Immature natural killer cell (primary cell): ENCODE measurements at regions not wholly inside any gene's neighbourhood (a gene's known extent, or its start where the extent isn't known, plus 50 kb on each side); places are given as distances from the start of the nearest gene placed in this dataset.

Experiments used
- DNase-seq, 3 donors: peaks; one replicate each; pipeline ENCODE4 v3.0.0; 2022; ENCODE audit warnings: mixed read lengths in 1 of 3
- H3K27ac Mint-ChIP-seq, 6 donors: one replicate each; pipeline ENCODE4 v1.8.0; 2020; ENCODE audit warnings: mixed read lengths in 6 of 6, mild to moderate bottlenecking in 5 of 6, inconsistent platforms in 4 of 6, moderate library complexity in 3 of 6
- H3K27me3 Mint-ChIP-seq, 3 donors: one replicate each; pipeline ENCODE4 v1.8.0; 2020 to 2021; ENCODE audit warnings: low read depth in 3 of 3, mild to moderate bottlenecking in 3 of 3, mixed read lengths in 3 of 3, moderate library complexity in 3 of 3, inconsistent platforms in 1 of 3
- H3K36me3 Mint-ChIP-seq, 3 donors: one replicate each; pipeline ENCODE4 v1.8.0; 2020; ENCODE audit warnings: mixed read lengths in 3 of 3, inconsistent platforms in 2 of 3, mild to moderate bottlenecking in 2 of 3
- H3K4me1 Mint-ChIP-seq, 2 donors: one replicate each; pipeline ENCODE4 v1.8.0; 2020; ENCODE audit warnings: inconsistent platforms in 2 of 2, mild to moderate bottlenecking in 2 of 2, mixed read lengths in 2 of 2, moderate library complexity in 1 of 2
- H3K4me3 Mint-ChIP-seq, 5 donors: one replicate each; pipeline ENCODE4 v1.8.0; 2020; ENCODE audit warnings: mild to moderate bottlenecking in 5 of 5, mixed read lengths in 5 of 5, inconsistent platforms in 3 of 5, moderate library complexity in 3 of 5
- H3K9me3 Mint-ChIP-seq, 6 donors: one replicate each; pipeline ENCODE4 v1.8.0; 2020; ENCODE audit warnings: mild to moderate bottlenecking in 6 of 6, mixed read lengths in 6 of 6, inconsistent platforms in 4 of 6, moderate library complexity in 3 of 6

DNA sequence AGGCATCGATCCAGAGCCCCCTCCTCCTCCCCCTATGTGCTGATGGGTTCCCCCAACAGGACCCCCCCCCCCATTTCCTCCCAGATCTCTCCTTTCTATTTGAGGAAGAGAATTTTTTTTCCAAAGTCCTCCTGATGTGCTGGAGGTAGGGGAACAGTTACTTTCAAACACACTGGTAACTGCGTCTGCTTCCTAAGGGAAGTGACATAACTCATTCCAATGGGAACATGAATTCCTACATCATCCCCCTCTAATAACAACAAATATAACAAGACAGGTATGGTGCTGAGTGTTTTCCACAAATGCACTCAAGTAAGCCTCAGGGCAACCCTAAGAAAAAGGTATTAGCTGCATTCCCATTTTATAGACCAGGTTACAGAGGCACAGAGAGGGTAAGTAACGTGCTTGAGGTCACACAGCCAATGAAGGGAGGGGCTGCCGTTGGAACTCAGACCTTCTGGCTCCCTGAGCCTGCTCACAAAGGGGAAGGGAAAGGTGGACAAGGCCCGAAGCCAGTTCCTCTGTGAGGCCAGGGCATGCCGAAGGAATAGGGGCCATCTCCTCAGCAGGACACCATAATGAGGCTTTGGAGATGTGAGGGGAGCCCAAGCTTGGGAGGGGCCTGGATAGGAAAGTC is 121.1 kb upstream of the NCOR2 start:
- Mint-ChIP-seq H3K27ac (peak overlapping the region in 1 of 6 donors; percentile 39), H3K9me3 (peaks cover 0 to 19% (median 11%) of the 10 kb centered on the region in 6 donors), H3K36me3 (peaks cover 5 to 9% (median 8%) of the 10 kb centered on the region in 3 donors)

DNA sequence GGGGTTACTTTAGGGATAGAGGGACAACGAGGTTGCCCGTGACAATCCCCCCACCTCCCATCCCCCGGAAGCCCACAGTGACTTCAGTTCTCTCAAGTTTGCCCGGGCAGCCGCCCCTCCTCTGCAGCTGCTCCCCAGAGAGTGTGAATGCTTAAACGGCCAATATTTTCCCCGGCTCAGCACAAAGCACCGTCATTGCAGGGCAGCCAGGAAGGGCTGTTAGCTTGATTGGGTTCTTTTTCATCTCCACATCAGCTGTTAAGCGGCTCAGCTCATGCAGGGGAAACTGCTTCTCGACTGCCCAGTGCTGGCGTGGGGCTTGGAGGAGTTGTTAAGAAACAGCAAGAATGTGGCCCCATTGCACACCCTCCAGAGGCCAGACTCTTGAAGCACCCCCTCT is 120.5 kb upstream of the NCOR2 start:
- Mint-ChIP-seq H3K4me3 (peak overlapping the region; percentile 18 to 77 (median 55)), H3K4me1 (peaks cover 24 to 32% of the 10 kb centered on the region in 2 donors), H3K9me3 (peaks cover 0 to 15% (median 11%) of the 10 kb centered on the region in 6 donors), H3K36me3 (peaks cover 5 to 9% (median 8%) of the 10 kb centered on the region in 3 donors), H3K27ac (peak overlapping the region in 3 of 6 donors; percentile 16 to 39 (median 27)), H3K27me3 (peaks cover 9 to 18% (median 13%) of the 10 kb centered on the region in 3 donors)
- peak in 2 of 3 donors; percentile 24 to 27 for DNase-seq

More for the DNA sequence above, 121.1 kb upstream of the NCOR2 start:
- DNase-seq = no peak
- Mint-ChIP-seq H3K4me3 (peak overlapping the region; percentile 18 to 77 (median 55)), H3K27me3 (peaks cover 11 to 19% (median 11%) of the 10 kb centered on the region in 3 donors), H3K4me1 (peaks cover 30 to 37% of the 10 kb centered on the region in 2 donors)

DNA sequence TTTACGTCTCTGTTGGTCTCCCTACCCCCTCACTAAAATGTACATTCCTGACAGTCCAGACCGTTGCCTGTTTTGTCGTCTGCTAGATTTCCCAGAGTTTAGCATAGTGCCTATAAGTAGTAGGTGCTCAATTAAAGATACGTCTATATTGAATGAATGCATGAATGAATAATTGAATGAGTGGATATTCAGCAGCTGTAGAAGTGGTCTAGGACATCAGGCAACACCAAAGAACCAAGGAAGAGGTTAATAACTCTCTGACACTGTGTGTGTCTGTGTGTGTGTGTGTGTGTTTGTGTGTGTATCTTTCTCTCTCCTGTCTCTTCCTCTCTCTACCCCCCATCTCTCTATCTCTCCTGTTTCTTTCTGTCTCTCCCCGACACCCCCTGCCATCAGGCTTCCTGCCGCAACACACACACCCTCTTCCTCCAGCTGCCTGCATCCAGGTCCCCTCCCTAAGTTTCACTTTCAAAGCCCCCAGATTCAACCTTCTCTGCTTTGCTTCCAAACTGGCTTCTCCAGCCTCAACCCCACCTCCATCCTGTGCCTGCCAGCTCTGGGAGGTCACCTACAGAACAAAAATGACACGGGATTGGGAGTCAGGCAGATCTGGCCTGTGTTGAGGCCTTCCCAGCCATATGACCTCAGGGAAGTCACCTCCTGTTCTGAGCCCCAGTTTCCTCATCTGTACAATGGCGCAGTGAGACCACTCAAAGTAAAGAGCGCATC is 119.9 kb upstream of the NCOR2 start:
- H3K27me3 Mint-ChIP-seq = peaks cover 7 to 14% (median 14%) of the 10 kb centered on the region in 3 donors
- H3K4me1 Mint-ChIP-seq = peaks cover 24 to 30% of the 10 kb centered on the region in 2 donors
- H3K27ac Mint-ChIP-seq = peak overlapping the region in 3 of 6 donors; percentile 10 to 39 (median 16)
- H3K4me3 Mint-ChIP-seq = peak overlapping the region; percentile 18 to 77 (median 55)
- H3K9me3 Mint-ChIP-seq = peaks cover 0 to 10% (median 7%) of the 10 kb centered on the region in 6 donors
- H3K36me3 Mint-ChIP-seq = peaks cover 4 to 8% (median 8%) of the 10 kb centered on the region in 3 donors
- DNase-seq = peak in 1 of 3 donors; percentile 11

DNA sequence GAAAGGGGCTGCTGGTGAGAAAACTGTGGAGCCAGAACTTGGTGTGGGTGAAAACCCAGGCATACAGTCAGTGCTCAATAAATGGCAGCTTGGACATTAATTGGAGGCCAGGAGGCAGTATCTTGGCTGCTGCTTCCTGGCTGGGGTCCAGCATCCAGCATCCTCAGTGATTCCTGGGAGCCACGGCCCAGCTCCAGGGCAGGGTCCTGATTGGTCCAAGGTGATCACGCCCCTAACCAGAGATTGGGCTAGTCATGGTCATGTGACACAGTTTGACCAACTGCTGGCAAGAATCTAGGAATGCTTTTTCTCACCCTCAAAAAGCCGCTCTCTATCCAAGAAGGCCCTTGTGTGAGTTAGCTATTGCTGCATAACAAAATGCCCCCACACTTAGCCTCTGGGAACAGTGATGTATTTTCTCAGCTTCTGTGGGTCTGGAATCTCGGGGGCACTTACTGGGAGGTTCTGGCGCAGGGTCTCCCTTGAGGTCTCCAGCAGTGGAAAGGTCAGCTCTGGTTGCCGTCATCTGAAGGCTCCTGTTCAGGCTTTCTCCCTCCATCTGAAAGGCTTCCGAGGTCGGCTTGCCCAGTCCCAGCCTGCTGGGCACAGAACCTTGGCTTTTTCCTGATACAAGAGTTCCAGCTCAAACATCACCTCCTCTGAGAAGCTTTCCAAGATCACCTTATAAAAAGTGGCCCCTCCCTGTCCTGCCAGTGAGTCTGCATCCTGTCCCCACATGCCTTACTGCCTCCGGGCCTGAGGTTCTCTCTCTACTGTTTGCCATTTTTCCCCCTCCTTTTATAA is 119.2 kb upstream of the NCOR2 start:
- Mint-ChIP-seq H3K4me3 (no peak overlapping the region), H3K4me1 (peaks cover 24 to 30% of the 10 kb centered on the region in 2 donors), H3K27ac (no peak overlapping the region), H3K36me3 (peaks cover 0 to 3% (median 2%) of the 10 kb centered on the region in 3 donors), H3K27me3 (peaks cover 7 to 14% (median 13%) of the 10 kb centered on the region in 3 donors), H3K9me3 (peaks cover 0 to 3% (median under 1%) of the 10 kb centered on the region in 6 donors)
- DNase-seq = no peak

DNA sequence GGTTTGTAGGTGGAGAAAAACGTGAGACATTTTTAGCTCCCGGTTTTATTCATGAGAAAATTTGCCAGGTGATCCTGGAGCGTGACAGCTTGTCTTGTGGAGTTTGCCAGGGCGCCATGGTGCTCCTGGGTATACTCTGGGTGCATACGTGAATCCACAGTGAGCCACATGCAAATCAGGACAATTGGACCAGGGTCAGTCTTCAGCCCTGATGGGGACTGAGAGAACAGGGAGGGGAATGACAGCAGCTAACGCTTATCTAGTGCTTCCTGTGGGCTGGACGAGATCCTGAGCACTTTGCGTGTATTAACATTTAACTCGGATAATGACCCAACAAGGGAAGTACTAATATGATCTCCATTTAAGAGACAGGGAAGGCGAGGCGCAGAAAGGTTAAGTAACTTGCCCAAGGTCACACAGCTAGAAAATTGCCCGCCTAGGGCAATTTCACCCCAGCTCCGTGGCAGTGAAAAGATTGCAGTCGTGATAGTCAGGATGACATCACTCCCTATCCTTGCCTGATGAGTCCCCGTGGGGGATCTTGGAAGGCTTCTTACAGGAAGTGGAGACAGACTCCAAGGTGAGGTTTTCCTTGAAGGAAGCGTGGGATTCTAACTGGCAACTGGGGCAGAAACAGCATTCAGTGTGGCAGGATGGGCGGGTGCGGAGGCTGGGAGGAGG is 118.4 kb upstream of the NCOR2 start:
- DNase-seq = no peak
- Mint-ChIP-seq H3K4me1 (peaks cover 24 to 30% of the 10 kb centered on the region in 2 donors), H3K4me3 (no peak overlapping the region), H3K27ac (no peak overlapping the region), H3K27me3 (peaks cover 7 to 11% (median 8%) of the 10 kb centered on the region in 3 donors), H3K36me3 (no peaks in the 10 kb centered on the region), H3K9me3 (no peaks in the 10 kb centered on the region)

DNA sequence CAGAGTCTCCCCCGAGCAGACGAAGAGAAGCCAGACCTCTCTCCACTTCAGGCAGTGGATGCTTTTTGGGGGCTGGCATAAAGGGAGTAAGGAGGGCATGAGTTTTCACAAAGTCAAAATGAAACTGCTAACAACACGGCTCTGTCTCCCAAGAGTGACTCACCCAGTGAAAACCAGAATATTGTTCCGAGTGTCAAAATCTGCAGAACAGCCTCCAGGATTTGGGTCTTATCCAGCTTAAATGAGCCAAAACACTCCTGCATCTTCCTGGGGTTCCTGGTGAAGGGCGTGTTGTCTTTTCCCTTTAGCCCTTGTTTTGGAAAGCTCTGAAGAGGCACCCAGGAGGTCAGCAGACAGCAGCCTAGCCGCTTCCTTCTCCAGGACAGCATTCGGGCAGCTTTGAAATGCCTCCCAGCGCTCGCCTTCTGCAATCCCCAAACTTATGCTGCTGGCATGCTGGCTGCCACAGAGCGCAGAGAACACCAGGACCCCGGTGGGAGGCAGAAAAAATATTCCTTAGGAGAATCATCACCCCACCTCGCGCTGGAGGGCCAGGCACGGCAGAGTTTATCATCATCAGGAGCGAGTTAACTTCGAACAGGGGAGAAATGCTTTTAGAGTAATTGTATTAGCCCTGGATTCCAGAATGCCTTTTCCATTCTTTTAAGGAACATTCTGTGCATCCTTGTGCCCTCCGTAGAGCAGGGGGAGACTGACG is 117.7 kb upstream of the NCOR2 start:
- Mint-ChIP-seq H3K27ac (no peak overlapping the region), H3K27me3 (peaks cover 7 to 11% (median 8%) of the 10 kb centered on the region in 3 donors), H3K36me3 (no peaks in the 10 kb centered on the region), H3K9me3 (no peaks in the 10 kb centered on the region), H3K4me1 (peaks cover 24 to 30% of the 10 kb centered on the region in 2 donors), H3K4me3 (no peak overlapping the region)
- DNase-seq = no peak

DNA sequence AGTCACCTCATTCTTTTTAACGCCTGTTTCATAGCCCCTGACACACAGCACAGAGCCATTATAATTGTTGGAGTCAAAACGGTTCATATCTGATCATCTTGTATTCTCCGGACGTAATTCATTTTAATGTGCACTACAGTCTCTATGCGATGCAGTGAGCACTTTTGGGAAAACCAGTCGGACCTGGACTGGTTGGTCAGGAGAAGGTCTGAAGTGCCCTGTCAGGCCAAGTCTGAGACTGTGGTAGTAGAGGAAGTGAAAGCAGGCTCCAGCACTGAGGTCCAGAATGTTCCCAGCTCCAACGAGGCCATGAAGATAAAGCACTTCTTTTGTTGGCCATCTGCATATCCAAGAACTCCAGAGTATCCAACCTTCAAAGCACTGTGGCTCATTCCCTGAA is 117.1 kb upstream of the NCOR2 start:
- Mint-ChIP-seq H3K9me3 (no peaks in the 10 kb centered on the region), H3K4me1 (peaks cover 23 to 30% of the 10 kb centered on the region in 2 donors), H3K27me3 (peaks cover 7 to 11% (median 8%) of the 10 kb centered on the region in 3 donors), H3K4me3 (no peak overlapping the region), H3K36me3 (no peaks in the 10 kb centered on the region), H3K27ac (no peak overlapping the region)
- no peak for DNase-seq

DNA sequence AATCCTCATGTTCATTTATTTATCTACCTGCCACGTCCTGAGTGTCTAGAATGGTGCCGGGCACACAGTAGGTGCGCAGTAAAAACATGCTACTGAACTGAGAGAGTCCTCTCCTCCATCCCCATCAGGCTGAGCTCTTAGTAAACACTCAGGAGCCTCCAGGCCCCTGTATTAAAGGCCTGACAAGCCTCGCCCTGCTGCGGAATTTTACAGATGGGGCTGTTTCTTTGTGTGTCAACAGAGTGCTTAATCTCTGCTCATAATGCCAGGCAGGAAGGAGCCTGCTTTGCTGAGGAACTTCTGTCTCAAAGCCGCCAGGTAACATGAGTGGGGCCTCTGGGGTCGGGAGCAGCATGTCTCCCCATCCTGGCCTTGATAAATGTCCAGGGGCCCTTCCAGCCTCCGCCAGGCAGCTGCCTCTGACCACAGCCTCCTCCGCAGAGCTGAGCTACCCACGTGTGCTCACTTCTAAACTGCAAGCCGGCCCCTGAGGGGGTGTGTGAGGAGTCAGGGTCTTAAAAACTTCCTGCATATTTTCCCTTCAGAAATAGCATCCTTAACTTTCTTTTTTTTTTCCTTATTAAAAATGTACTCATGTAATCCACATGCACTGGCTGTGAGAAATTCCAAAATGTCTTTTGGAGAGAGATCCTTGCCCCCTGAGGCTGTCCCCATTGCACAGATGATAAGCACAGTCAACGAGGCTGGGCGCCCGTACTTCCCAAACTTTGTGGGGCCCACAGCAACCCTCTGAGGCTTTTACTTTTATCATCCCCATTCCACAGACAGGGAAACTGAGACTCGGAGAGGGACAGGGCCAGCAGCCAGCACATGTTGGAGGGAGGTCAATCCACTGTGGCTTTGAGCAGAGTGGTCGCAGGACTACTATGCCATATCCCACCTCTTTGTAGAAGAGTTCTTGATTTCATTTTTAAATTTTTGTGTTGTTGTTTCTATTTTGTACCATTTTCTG is 116.0 kb upstream of the NCOR2 start:
- peaks cover 18 to 26% of the 10 kb centered on the region in 2 donors for H3K4me1 Mint-ChIP-seq
- H3K4me3 Mint-ChIP-seq = no peak overlapping the region
- H3K27me3 Mint-ChIP-seq = peaks cover 3 to 11% (median 5%) of the 10 kb centered on the region in 3 donors
- no peaks in the 10 kb centered on the region for H3K36me3 Mint-ChIP-seq
- no peaks in the 10 kb centered on the region for H3K9me3 Mint-ChIP-seq
- no peak for DNase-seq
- H3K27ac Mint-ChIP-seq = no peak overlapping the region

DNA sequence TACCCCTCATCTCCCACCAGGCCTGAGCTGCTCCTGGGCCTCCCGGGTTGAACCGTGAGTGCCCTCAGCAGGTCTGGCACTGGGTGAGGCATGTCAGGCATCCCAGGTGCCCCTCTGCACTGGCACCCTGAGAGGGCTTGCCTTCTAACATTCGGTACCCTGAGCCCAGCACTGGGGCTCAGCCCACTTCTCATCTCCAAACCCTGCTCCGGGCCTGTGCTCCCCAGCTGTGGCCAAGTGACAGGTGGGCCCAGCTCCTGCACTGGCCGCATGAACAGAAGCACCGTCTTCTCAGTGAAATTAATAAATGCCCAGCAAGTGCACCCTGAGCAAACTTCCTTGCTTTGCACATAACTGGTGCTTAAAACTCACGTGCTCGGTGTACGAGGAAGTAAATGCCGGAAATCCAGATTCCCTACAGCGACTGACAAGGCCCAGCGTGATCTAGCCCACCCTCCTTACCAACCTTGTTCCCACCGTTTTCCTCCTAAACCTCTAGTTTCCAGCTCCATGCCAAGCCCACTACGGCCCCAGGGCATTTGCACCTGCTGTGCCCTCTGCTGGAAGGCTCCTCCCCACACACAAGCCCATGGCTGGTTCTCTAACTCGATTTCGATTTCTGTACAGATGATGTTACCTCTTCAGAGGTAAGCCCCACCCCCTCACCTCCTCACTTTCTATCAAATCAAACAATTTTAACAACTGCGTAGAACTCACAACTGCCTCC is 115.2 kb upstream of the NCOR2 start:
- Mint-ChIP-seq H3K9me3 (no peaks in the 10 kb centered on the region), H3K36me3 (no peaks in the 10 kb centered on the region), H3K27ac (no peak overlapping the region), H3K27me3 (peaks cover 3 to 11% (median 5%) of the 10 kb centered on the region in 3 donors), H3K4me3 (no peak overlapping the region), H3K4me1 (peaks cover 10 to 17% of the 10 kb centered on the region in 2 donors)
- no peak for DNase-seq

DNA sequence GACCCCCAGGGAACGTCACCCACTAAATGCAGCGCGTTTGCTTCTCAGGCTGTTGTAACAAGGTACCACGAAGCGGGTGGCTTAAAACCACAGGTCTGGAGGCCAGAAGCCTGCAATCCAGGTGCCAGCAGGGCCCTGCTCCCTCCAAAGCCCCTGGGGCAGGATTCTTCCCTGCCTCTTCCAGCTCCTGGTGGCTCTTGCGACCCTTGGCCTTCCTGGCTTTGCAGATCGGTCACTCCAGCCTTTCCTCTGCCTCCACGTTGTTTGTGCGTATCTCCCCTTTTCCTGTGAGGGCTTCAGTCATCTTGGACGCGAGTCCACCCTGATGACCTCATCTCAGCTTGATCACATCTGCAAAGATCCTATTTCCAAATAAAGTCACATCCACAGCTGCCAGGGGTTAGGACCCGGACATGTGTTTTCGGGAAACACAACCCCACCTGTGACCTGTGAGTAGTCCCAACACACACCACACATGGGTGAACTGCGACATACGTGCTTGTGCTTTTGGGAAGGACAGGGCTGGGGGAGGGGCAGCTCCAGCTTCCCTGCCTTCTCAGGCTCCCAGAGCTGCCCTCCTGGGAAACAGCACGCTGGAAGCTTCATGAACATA is 114.5 kb upstream of the NCOR2 start:
- H3K4me1 Mint-ChIP-seq = peaks cover 3 to 10% of the 10 kb centered on the region in 2 donors
- no peak overlapping the region for H3K4me3 Mint-ChIP-seq
- H3K36me3 Mint-ChIP-seq = no peaks in the 10 kb centered on the region
- H3K27ac Mint-ChIP-seq = no peak overlapping the region
- no peak for DNase-seq
- peaks cover 4 to 11% (median 5%) of the 10 kb centered on the region in 3 donors for H3K27me3 Mint-ChIP-seq
- H3K9me3 Mint-ChIP-seq = no peaks in the 10 kb centered on the region
